ENCODE measurements at regions not wholly inside any gene's neighbourhood (a gene's known extent, or its start where the extent isn't known, plus 50 kb on each side); places are given as distances from the start of the nearest gene placed in this dataset.
"Not testable (repeated sequence)": the region's sequence is repeated elsewhere in the genome, so short reads cannot be mapped to it uniquely, and the experiment has no call there.

DNA sequence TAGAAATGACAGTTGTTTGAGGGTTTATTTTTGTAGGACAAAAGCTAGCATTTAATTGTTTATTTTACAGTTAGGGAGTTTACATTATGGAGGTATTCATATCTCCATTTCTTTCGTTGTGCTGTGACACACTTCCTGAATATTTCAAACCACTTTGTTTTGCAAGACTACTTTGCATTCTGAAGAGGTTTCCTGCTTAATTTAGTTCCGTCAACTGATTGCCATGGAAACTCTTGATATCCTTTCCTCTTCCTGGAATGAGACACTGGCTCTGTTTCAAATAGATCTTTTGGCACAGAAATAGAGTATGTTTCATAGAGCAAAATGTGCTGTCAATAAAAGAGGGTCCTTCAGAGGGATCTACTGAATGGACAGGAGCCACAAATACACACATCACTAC is 159.5 kb upstream of the AGR3 start:
- Mint-ChIP-seq H3K9me3 (no peaks in the 10 kb centered on the region), H3K4me1 (ENCODE audit: low read depth) (peaks cover 21% of the 10 kb centered on the region), H3K27me3 (peaks cover 10% of the 10 kb centered on the region), H3K4me3 (no peak overlapping the region), H3K27ac (no peak overlapping the region), H3K36me3 (ENCODE audit: low read depth) (no peaks in the 10 kb centered on the region)
- DNase-seq: no peak

- H3K9me3 Mint-ChIP-seq: no peaks in the 10 kb centered on the region
- DNase-seq: no peak
- H3K27ac Mint-ChIP-seq: no peak overlapping the region
- no peak overlapping the region for H3K4me3 Mint-ChIP-seq
- H3K27me3 Mint-ChIP-seq: peaks cover 9% of the 10 kb centered on the region
- H3K36me3 Mint-ChIP-seq (ENCODE audit: low read depth): no peaks in the 10 kb centered on the region
- H3K4me1 Mint-ChIP-seq (ENCODE audit: low read depth): peaks cover 21% of the 10 kb centered on the region
These were observed 160.4 kb upstream of the AGR3 start for GRCh38 chr7:17042211-17042610.

- Mint-ChIP-seq H3K27me3 (peaks cover 4% of the 10 kb centered on the region), H3K4me1 (ENCODE audit: low read depth) (peaks cover 21% of the 10 kb centered on the region), H3K4me3 (no peak overlapping the region), H3K9me3 (no peaks in the 10 kb centered on the region), H3K27ac (no peak overlapping the region), H3K36me3 (ENCODE audit: low read depth) (no peaks in the 10 kb centered on the region)
- no peak for DNase-seq
These were observed 161.5 kb upstream of the AGR3 start for GRCh38 chr7:17043012-17043877.

- no peak overlapping the region for H3K27ac Mint-ChIP-seq
- H3K4me3 Mint-ChIP-seq: no peak overlapping the region
- no peaks in the 10 kb centered on the region for H3K9me3 Mint-ChIP-seq
- peaks cover 21% of the 10 kb centered on the region for H3K4me1 Mint-ChIP-seq (ENCODE audit: low read depth)
- DNase-seq: no peak
- no peaks in the 10 kb centered on the region for H3K36me3 Mint-ChIP-seq (ENCODE audit: low read depth)
- H3K27me3 Mint-ChIP-seq: peaks cover 4% of the 10 kb centered on the region
These were observed 162.6 kb upstream of the AGR3 start for GRCh38 chr7:17044396-17044795.

DNA sequence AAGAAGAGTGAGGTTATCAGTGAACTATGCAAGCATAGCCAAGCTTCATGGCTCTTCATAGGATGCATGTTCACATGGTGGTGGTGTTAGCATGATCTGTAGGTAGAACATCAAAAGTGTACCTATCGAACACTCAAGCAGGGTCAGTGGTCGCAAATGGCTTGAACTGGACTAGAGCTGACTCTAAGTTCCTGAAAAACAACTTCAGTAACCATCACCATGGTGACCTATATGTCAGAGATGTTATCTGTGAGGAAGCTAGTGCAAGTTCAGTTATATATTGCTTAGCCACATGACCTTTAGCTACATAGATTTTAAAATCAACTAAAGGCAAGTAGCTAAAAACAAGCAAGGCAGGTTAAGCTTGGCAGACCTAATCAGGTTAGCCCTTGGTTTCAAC is 163.1 kb upstream of the AGR3 start:
- Mint-ChIP-seq H3K27ac (no peak overlapping the region), H3K4me1 (ENCODE audit: low read depth) (peaks cover 21% of the 10 kb centered on the region), H3K36me3 (ENCODE audit: low read depth) (no peaks in the 10 kb centered on the region), H3K4me3 (no peak overlapping the region), H3K27me3 (peaks cover 4% of the 10 kb centered on the region), H3K9me3 (no peaks in the 10 kb centered on the region)
- DNase-seq: no peak

DNA sequence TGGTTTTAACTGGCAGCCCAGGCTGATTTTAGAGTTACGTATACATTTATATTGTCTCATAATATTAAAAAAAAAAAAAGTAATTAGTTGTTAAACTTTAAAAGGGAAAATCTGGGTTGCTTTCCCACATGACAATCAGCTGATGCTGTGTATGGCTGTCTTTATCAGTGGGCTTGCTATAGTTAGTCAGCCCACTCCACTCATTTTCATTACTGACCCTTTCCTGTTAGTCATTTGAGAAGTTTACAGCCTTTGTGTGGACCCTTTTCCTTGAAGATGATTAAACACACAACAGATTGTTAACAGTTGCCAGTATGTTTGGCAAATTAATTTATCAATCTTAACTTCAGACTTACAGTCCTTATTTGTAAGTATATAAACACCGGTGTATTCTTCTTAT is 164.5 kb upstream of the AGR3 start:
- Mint-ChIP-seq H3K9me3 (no peaks in the 10 kb centered on the region), H3K4me1 (ENCODE audit: low read depth) (peaks cover 19% of the 10 kb centered on the region), H3K27me3 (no peaks in the 10 kb centered on the region), H3K36me3 (ENCODE audit: low read depth) (no peaks in the 10 kb centered on the region), H3K27ac (no peak overlapping the region), H3K4me3 (no peak overlapping the region)
- no peak for DNase-seq

GRCh38 chr7:17046666-17047065 is 164.9 kb upstream of the AGR3 start:
- Mint-ChIP-seq H3K4me3 (no peak overlapping the region), H3K9me3 (no peaks in the 10 kb centered on the region), H3K27me3 (no peaks in the 10 kb centered on the region), H3K36me3 (ENCODE audit: low read depth) (no peaks in the 10 kb centered on the region), H3K4me1 (ENCODE audit: low read depth) (peaks cover 16% of the 10 kb centered on the region), H3K27ac (no peak overlapping the region)
- DNase-seq: no peak

DNA sequence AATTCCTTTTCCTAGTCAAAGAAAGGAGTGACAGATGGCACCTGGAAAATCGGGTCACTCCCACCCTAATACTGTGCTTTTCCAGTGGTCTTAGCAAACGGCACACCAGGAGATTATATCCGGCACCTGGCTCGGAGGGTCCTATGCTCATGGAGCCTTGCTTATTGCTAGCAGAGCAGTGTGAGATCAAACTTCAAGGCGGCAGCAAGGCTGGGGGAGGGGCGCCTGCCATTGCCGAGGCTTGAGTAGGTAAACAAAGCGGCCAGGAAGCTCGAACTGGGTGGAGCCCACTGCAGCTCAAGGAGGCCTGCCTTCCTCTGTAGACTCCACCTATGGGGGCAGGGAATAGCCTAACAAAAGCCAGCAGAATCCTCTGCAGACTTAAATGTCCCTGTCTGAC is 171.4 kb upstream of the AGR3 start:
- H3K27ac Mint-ChIP-seq; H3K36me3 Mint-ChIP-seq (ENCODE audit: low read depth); H3K4me1 Mint-ChIP-seq (ENCODE audit: low read depth); H3K4me3 Mint-ChIP-seq; H3K9me3 Mint-ChIP-seq; DNase-seq; H3K27me3 Mint-ChIP-seq: not testable (repeated sequence)

DNA sequence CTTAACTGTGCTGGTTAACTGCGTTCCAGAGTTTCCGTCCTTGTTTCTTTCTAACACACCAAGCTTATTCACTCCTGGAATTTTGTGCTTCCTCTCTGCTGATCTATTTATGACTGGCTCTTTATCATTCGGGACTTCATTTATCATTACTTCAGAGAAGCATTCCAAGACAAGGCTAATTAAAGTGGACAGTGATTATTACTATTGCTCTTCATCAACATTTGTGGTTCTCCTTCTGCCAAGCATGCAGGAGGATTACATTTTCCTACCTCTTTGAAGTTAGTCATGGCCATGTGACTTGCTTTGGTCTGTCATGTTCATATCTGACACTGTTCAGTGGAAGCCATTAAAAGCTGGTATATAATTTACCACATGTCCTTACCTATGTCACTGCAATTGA is 172.4 kb upstream of the AGR3 start:
- Mint-ChIP-seq H3K27me3 (no peaks in the 10 kb centered on the region), H3K27ac (no peak overlapping the region), H3K4me1 (ENCODE audit: low read depth) (peaks cover 8% of the 10 kb centered on the region), H3K36me3 (ENCODE audit: low read depth) (no peaks in the 10 kb centered on the region), H3K9me3 (no peaks in the 10 kb centered on the region), H3K4me3 (no peak overlapping the region)
- DNase-seq: no peak

- Mint-ChIP-seq H3K9me3 (no peaks in the 10 kb centered on the region), H3K36me3 (ENCODE audit: low read depth) (no peaks in the 10 kb centered on the region), H3K4me1 (ENCODE audit: low read depth) (peaks cover 8% of the 10 kb centered on the region), H3K4me3 (no peak overlapping the region), H3K27ac (no peak overlapping the region), H3K27me3 (no peaks in the 10 kb centered on the region)
- DNase-seq: no peak
These were observed 173.1 kb upstream of the AGR3 start for GRCh38 chr7:17054836-17055235.

DNA sequence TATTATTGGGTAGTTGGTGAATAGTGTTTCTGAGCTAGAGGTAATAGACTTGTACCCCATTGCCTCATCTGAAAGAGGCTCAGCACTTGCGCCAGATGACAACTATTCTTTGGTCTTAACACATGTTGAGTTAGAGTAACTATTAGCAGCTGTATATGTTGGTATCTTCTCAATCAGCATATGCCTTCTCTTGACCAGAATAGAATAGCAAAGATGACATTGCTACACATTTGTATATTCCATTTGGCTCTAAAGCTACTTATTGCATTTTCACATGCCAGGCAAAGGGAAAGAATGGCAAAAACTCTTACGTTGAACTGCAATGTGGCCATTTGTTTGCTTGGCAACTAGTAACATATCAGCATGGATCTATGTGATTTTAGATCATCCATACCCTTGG is 173.8 kb upstream of the AGR3 start:
- no peak overlapping the region for H3K4me3 Mint-ChIP-seq
- H3K36me3 Mint-ChIP-seq (ENCODE audit: low read depth): no peaks in the 10 kb centered on the region
- H3K4me1 Mint-ChIP-seq (ENCODE audit: low read depth): peaks cover 8% of the 10 kb centered on the region
- no peaks in the 10 kb centered on the region for H3K9me3 Mint-ChIP-seq
- H3K27ac Mint-ChIP-seq: no peak overlapping the region
- no peaks in the 10 kb centered on the region for H3K27me3 Mint-ChIP-seq
- no peak for DNase-seq

GRCh38 chr7:17056491-17057142 is 174.8 kb upstream of the AGR3 start:
- Mint-ChIP-seq H3K27me3 (no peaks in the 10 kb centered on the region), H3K4me3 (no peak overlapping the region), H3K9me3 (no peaks in the 10 kb centered on the region), H3K4me1 (ENCODE audit: low read depth) (peaks cover 8% of the 10 kb centered on the region), H3K36me3 (ENCODE audit: low read depth) (no peaks in the 10 kb centered on the region), H3K27ac (no peak overlapping the region)
- no peak for DNase-seq

DNA sequence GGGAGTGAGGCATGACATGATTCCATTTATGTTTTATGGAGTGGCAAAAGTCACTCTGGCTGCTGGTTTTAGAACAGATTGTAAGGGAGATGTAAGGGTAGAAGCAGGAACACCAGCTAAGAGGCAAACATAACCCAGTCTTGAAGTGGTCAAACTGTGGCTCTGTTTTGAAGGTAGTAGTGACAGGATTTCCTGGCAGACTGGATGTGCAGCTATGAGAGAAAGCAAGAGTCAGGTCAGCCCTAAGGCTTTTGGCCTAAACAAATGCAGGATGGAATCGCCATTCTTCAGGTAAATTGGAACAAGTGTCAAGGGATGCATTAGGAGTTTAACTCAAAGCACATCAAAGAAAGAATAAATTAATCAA is 175.3 kb upstream of the AGR3 start:
- Mint-ChIP-seq H3K27me3 (no peaks in the 10 kb centered on the region), H3K4me3 (no peak overlapping the region), H3K27ac (no peak overlapping the region), H3K9me3 (no peaks in the 10 kb centered on the region), H3K36me3 (ENCODE audit: low read depth) (no peaks in the 10 kb centered on the region), H3K4me1 (ENCODE audit: low read depth) (peaks cover 8% of the 10 kb centered on the region)
- no peak for DNase-seq

- no peaks in the 10 kb centered on the region for H3K36me3 Mint-ChIP-seq (ENCODE audit: low read depth)
- H3K4me1 Mint-ChIP-seq (ENCODE audit: low read depth): peaks cover 17% of the 10 kb centered on the region
- no peaks in the 10 kb centered on the region for H3K27me3 Mint-ChIP-seq
- no peaks in the 10 kb centered on the region for H3K9me3 Mint-ChIP-seq
- no peak overlapping the region for H3K27ac Mint-ChIP-seq
- no peak for DNase-seq
- H3K4me3 Mint-ChIP-seq: no peak overlapping the region
These were observed 176.8 kb upstream of the AGR3 start for GRCh38 chr7:17058568-17058967.

DNA sequence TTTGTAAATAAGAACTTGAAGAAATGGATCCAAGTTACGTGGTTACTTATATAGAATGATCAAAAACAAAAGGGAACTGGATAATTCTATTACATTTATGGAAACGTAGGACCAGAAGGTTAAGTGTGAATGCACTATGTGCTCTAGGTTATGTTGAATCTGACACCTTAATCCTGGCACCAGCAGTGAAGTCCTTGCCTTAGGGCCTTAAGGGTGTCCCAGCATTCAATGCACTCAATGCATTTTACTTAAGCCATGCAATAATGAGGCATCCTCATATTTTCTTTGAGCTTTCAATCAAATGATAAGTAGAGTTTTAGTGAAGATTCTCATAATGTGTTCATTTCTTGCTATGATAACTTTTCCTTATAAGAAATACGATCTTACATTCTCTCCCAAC is 178.3 kb upstream of the AGR3 start:
- H3K27me3 Mint-ChIP-seq: no peaks in the 10 kb centered on the region
- no peaks in the 10 kb centered on the region for H3K36me3 Mint-ChIP-seq (ENCODE audit: low read depth)
- H3K4me1 Mint-ChIP-seq (ENCODE audit: low read depth): peaks cover 17% of the 10 kb centered on the region
- no peak overlapping the region for H3K27ac Mint-ChIP-seq
- H3K9me3 Mint-ChIP-seq: no peaks in the 10 kb centered on the region
- H3K4me3 Mint-ChIP-seq: no peak overlapping the region
- DNase-seq: no peak

Data from activated T-cell treated with anti-CD3 and anti-CD28 coated beads, Interleukin-2, amount 50 U/mL, for 24 hours (primary cell).